ENCODE measurements at regions not wholly inside any gene's neighbourhood (a gene's known extent, or its start where the extent isn't known, plus 50 kb on each side); places are given as distances from the start of the nearest gene placed in this dataset.

DNA sequence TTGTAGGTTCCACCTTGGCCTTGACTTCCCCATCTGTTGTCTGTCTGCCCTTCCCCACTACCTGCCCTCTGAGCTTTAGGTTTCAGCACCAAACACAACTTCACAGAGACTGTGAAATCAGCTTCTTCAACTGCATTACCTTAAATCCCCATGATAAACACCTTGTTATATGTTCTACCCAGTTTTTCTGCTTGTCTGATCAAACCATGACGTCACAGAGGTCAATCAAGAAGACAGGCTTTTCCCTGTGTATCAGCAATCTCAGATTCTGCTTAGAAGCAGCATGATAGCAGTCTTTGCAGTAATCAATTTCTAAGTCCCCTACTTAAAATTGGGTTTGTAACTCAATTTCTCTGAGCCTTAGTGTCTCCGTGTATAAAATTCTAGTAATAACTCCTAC, 175.0 kb downstream of the PLK2 start:
- TF ChIP-seq, protein P1, sequence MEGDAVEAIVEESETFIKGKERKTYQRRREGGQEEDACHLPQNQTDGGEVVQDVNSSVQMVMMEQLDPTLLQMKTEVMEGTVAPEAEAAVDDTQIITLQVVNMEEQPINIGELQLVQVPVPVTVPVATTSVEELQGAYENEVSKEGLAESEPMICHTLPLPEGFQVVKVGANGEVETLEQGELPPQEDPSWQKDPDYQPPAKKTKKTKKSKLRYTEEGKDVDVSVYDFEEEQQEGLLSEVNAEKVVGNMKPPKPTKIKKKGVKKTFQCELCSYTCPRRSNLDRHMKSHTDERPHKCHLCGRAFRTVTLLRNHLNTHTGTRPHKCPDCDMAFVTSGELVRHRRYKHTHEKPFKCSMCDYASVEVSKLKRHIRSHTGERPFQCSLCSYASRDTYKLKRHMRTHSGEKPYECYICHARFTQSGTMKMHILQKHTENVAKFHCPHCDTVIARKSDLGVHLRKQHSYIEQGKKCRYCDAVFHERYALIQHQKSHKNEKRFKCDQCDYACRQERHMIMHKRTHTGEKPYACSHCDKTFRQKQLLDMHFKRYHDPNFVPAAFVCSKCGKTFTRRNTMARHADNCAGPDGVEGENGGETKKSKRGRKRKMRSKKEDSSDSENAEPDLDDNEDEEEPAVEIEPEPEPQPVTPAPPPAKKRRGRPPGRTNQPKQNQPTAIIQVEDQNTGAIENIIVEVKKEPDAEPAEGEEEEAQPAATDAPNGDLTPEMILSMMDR (IDR thresholded peaks at IDR 0.05), result no peak
- TF ChIP-seq EZH2 (IDR thresholded peaks at IDR 0.05; ENCODE audit: borderline replicate concordance, insufficient read depth, low read depth, low read length, poor library complexity, severe bottlenecking), result no peak
